ENCODE measurements at regions not wholly inside any gene's neighbourhood (a gene's known extent, or its start where the extent isn't known, plus 50 kb on each side); places are given as distances from the start of the nearest gene placed in this dataset.

GRCh38 chr10:85256481-85256880, 928.1 kb downstream of the CCSER2 start:
- Histone ChIP-seq H3K4me1 (no peaks in the 10 kb centered on the region), H3K36me3 (no peaks in the 10 kb centered on the region), H3K27ac (no peak overlapping the region), H3K27me3 (no peaks in the 10 kb centered on the region), H3K9me3 (no peaks in the 10 kb centered on the region), H3K4me3 (no peak overlapping the region)
- no peak for TF ChIP-seq EP300 (IDR thresholded peaks at IDR 0.05; ENCODE audit: low read depth)
- in situ Hi-C loops (cut with MboI; ENCODE audit: low pct_ligation_motif_present in 1 of 4, low pct_unique_long_range_greater_than_20kb in 1 of 4, low sequenced_read_pairs in 3 of 4) (no loop called here), intact Hi-C loops (cut with DNase I; ENCODE audit: low total_unique reads) (no loop called here)
- WGBS, 2 donors (ENCODE audit: low coverage in 1 of 2) = 74 to 86% methylated on average over 4 to 5 of the region's 5 CpGs
- no peak for DNase-seq

- H3K4me3 ChIP-seq = no peak overlapping the region
- DNase-seq = no peak
- TF ChIP-seq CTCF (IDR thresholded peaks at IDR 0.05) (no peak), POLR2A (IDR thresholded peaks at IDR 0.05) (no peak), POLR2AphosphoS5 (IDR thresholded peaks at IDR 0.05) (no peak), EP300 (IDR thresholded peaks at IDR 0.05; ENCODE audit: low read depth) (no peak)
- H3K27me3 ChIP-seq = no peaks in the 10 kb centered on the region
- 54 to 59% methylated on average over 4 of the region's 4 CpGs for WGBS, 2 donors (ENCODE audit: low coverage in 1 of 2)
- no peaks in the 10 kb centered on the region for H3K4me1 ChIP-seq
- H3K9me3 ChIP-seq = no peaks in the 10 kb centered on the region
- no peak overlapping the region for H3K27ac ChIP-seq
- H3K36me3 ChIP-seq = no peaks in the 10 kb centered on the region
- intact Hi-C loops (cut with DNase I; ENCODE audit: low total_unique reads) = no loop called here
- in situ Hi-C loops (cut with MboI; ENCODE audit: low pct_ligation_motif_present in 1 of 4, low pct_unique_long_range_greater_than_20kb in 1 of 4, low sequenced_read_pairs in 3 of 4) = no loop called here
Observed at GRCh38 chr10:85259908-85260307, 931.5 kb downstream of the CCSER2 start.

- Histone ChIP-seq H3K9me3 (no peaks in the 10 kb centered on the region), H3K4me1 (no peaks in the 10 kb centered on the region), H3K27me3 (no peaks in the 10 kb centered on the region), H3K4me3 (no peak overlapping the region), H3K27ac (no peak overlapping the region), H3K36me3 (no peaks in the 10 kb centered on the region)
- intact Hi-C loops (cut with DNase I; ENCODE audit: low total_unique reads) = no loop called here
- DNase-seq = no peak
- no peak for TF ChIP-seq POLR2A (IDR thresholded peaks at IDR 0.05)
- no peak for TF ChIP-seq POLR2AphosphoS5 (IDR thresholded peaks at IDR 0.05)
- no peak for TF ChIP-seq CTCF (IDR thresholded peaks at IDR 0.05)
- TF ChIP-seq EP300 (IDR thresholded peaks at IDR 0.05; ENCODE audit: low read depth) = no peak
- in situ Hi-C loops (cut with MboI; ENCODE audit: low pct_ligation_motif_present in 1 of 4, low pct_unique_long_range_greater_than_20kb in 1 of 4, low sequenced_read_pairs in 3 of 4) = no loop called here
Observed at GRCh38 chr10:85262992-85263391, 934.6 kb downstream of the CCSER2 start.

GRCh38 chr10:85265121-85265520, 936.7 kb downstream of the CCSER2 start:
- H3K27me3 ChIP-seq = no peaks in the 10 kb centered on the region
- H3K27ac ChIP-seq = no peak overlapping the region
- DNase-seq = no peak
- H3K36me3 ChIP-seq = no peaks in the 10 kb centered on the region
- intact Hi-C loops (cut with DNase I; ENCODE audit: low total_unique reads) (no loop called here), in situ Hi-C loops (cut with MboI; ENCODE audit: low pct_ligation_motif_present in 1 of 4, low pct_unique_long_range_greater_than_20kb in 1 of 4, low sequenced_read_pairs in 3 of 4) (no loop called here)
- no peaks in the 10 kb centered on the region for H3K4me1 ChIP-seq
- no peak overlapping the region for H3K4me3 ChIP-seq
- no peak for TF ChIP-seq POLR2AphosphoS5 (IDR thresholded peaks at IDR 0.05)
- no peak for TF ChIP-seq CTCF (IDR thresholded peaks at IDR 0.05)
- TF ChIP-seq POLR2A (IDR thresholded peaks at IDR 0.05) = no peak
- no peak for TF ChIP-seq EP300 (IDR thresholded peaks at IDR 0.05; ENCODE audit: low read depth)
- H3K9me3 ChIP-seq = no peaks in the 10 kb centered on the region

- WGBS, 2 donors (ENCODE audit: low coverage in 1 of 2) = 27 to 50% methylated on average over 1 of the region's 1 CpG
- in situ Hi-C loops (cut with MboI; ENCODE audit: low pct_ligation_motif_present in 1 of 4, low pct_unique_long_range_greater_than_20kb in 1 of 4, low sequenced_read_pairs in 3 of 4) (no loop called here), intact Hi-C loops (cut with DNase I; ENCODE audit: low total_unique reads) (no loop called here)
- TF ChIP-seq POLR2AphosphoS5 (IDR thresholded peaks at IDR 0.05) (no peak), POLR2A (IDR thresholded peaks at IDR 0.05) (no peak), EP300 (IDR thresholded peaks at IDR 0.05; ENCODE audit: low read depth) (no peak), CTCF (IDR thresholded peaks at IDR 0.05) (no peak)
- Histone ChIP-seq H3K4me3 (no peak overlapping the region), H3K27me3 (no peaks in the 10 kb centered on the region), H3K27ac (no peak overlapping the region), H3K36me3 (no peaks in the 10 kb centered on the region), H3K4me1 (no peaks in the 10 kb centered on the region), H3K9me3 (peaks cover 0 to 4% of the 10 kb centered on the region in 2 donors)
- DNase-seq = no peak
Observed at GRCh38 chr10:85266808-85267207, 938.4 kb downstream of the CCSER2 start.

Measured in transverse colon (tissue), 4 donors.